Stimulated activated CD4-positive, alpha-beta T cell treated with anti-CD3 and anti-CD28 coated beads, Interleukin-2, amount 100 ng/mL, for 24 hours (primary cell): ENCODE measurements at regions not wholly inside any gene's neighbourhood (a gene's known extent, or its start where the extent isn't known, plus 50 kb on each side); places are given as distances from the start of the nearest gene placed in this dataset.
"Not testable (repeated sequence)": the region's sequence is repeated elsewhere in the genome, so short reads cannot be mapped to it uniquely, and the experiment has no call there.

Source experiments
- DNase-seq, 2 donors: peaks; one replicate each; pipeline ENCODE4 v3.0.0-alpha.2; 2020

DNA sequence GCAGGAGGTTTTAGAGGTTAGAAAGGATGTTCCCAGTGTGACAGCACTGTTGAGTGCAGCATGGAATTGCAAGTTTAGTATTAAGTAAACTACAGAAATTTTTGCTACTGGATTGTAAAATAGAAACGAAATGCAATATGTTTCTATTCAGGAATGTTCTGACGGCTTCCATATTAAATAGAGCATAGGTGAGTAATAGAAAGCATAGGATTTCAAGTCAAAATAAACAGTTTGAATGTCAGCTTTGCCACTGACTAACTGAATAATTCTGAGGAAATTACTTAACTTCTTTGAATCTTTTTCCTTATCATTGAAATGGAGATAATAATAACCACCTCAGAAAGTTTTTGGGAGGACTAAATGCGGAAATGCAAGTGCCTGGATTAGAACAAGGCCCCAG is 331.9 kb upstream of the GK2 start:
- DNase-seq, result no peak

DNA sequence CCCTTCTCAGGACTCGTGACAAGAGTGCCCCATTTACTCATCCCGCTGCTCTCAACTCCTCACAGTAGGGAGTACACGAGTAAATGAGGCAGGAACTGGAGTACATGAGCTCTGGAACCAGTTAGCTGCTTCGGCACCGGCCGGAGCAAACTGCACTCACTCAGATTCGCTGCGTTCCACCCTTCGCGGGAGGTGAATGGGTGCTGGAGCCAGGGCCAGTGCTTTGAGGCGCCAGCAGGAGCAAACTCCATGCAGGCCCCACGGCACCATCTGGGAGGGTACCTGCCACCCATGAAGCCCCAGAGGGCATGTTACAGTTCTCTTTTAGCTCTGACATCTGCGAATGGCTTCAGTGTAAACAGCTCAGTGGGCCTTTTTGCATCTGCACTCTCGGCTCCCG is 315.5 kb upstream of the GK2 start:
- no peak for DNase-seq

- DNase-seq, result no peak
Observed at GRCh38 chr4:79700356-79700755, 292.3 kb upstream of the GK2 start.

GRCh38 chr4:79697444-79697843 is 289.4 kb upstream of the GK2 start:
- DNase-seq, result no peak

GRCh38 chr4:79696534-79696933 is 288.5 kb upstream of the GK2 start:
- not testable (repeated sequence) for DNase-seq

DNA sequence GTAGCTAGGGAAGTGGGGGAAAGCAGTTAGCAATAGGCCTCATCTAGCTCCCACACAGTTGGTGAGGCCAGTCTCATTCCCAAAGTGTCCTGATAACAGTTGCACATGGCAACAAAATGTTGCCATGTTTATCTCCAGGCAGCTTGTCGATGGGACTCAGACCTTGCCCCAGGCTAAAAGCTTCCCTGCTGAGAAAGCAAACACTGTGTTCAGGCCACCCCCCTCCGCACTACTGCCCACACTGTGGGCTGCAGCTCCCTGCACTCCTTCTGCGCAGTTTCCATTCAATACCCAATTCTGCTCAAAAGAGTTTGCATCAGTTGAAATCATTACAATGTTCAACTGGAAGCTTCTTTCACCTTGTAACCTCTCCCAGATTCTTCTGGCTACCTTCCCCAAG is 287.8 kb upstream of the GK2 start:
- no peak for DNase-seq

DNA sequence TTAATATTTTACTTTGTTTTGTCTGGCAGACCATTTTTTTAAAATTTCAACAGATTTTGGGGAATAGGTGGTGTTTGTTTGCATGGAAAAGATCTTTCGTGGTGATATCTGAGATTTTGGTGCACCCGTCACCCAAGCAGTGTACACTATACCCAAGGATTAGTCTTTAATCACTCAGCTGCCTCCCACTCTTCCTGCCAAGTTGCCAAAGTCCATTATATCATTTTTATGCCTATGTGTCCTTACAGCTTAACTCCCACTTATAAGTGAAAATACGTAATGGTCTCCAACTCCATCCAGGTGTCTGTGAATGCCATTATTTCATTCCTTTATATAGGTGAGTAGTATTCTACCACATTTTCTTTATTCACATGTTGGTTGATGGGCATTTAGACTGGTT is 281.7 kb upstream of the GK2 start:
- DNase-seq, result no peak

DNA sequence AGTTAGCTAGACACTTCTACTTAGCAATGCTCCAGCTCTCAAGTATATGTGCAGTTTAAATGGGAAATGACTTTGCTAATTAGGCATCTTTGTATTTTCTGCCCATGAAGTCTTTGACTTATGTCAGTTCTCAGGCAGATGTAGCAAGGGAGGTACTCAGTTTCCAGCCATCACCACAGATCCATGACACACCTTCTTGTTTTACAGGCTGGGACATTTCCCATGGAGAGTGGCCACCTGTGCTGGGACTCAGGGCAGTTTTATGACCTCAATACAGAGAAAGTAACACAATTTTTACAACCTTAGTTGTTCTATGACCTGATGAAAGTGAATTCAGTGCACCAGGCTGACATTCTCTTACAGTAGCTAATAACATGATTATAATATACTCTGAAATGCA is 280.7 kb upstream of the GK2 start:
- no peak for DNase-seq

DNA sequence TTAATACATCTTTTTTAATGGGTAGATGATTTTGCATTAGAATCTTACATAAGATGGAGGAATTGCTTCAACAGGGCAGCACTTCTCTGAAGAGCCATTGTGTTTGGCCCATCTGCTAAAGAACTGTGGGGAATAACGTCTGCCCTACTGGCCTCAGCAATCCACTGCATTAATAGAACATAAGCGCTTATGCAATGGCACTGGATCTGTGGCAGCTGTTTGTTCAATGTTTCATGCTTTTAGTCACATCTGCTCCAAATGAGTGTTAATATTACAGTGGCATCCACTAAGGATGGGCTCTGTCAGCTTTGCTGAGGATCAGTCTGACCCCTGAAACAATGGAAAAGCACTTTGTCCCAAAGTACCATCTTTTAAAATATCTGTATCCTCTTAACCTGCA is 279.0 kb upstream of the GK2 start:
- DNase-seq, result no peak

DNA sequence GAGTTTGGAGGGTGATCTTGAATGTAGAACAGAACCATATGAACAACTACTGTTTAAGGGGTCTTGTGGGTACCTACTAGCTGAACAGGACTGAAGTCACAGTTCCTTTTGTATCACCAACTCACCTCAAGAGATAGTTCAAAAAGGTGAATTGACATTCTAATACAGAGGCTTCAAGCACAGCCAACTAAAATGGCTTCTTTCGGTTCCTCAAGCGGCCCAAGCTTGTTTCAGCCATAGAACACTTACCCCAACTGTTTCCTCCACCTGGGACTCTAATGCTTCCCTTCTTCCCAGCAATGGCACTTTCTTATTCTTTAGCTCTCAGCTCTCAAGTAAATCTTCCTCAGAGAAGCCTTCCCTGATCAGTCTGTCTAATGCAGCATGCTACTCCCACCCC is 277.5 kb upstream of the GK2 start:
- DNase-seq, result no peak

DNA sequence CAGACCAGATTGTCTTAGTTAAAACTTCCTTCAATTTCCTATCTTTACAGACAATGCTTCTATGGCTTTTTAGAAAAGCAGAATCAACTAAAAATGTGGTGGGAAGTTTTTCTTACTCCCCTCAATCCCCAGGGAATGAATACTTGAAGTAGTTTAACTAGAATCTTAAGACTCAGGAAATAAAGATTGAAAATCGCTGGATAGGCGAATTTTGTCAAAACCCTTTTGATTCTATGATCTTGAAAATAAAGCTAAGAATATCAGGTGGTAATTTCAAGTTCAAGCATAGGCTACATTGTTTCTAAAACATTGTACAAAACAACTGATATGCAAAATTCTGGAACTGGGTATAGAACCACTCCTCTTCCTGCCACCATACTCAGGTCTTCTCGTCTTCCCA is 276.5 kb upstream of the GK2 start:
- no peak for DNase-seq

- no peak for DNase-seq
Observed at GRCh38 chr4:79682801-79683530, 274.9 kb upstream of the GK2 start.

DNA sequence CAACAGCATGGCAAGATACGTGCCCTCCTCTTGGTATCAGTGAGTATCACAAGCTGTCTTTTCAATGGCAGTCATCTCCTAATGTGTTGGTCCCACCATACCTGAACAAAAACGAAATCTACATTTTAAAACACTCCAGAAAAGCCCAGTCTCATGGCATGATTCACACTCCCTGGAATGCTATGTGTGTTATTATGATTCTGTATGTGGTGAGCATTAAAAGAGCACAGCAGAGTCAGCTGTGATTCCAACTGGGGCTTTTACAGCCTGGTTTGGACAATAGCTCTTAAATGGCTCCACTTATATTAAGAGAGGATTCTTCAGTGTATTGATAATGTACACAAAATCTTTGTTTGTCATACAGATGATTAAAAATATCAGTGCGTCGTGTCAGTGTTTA is 274.1 kb upstream of the GK2 start:
- DNase-seq, result no peak

GRCh38 chr4:79679859-79680258 is 271.8 kb upstream of the GK2 start:
- no peak for DNase-seq

DNA sequence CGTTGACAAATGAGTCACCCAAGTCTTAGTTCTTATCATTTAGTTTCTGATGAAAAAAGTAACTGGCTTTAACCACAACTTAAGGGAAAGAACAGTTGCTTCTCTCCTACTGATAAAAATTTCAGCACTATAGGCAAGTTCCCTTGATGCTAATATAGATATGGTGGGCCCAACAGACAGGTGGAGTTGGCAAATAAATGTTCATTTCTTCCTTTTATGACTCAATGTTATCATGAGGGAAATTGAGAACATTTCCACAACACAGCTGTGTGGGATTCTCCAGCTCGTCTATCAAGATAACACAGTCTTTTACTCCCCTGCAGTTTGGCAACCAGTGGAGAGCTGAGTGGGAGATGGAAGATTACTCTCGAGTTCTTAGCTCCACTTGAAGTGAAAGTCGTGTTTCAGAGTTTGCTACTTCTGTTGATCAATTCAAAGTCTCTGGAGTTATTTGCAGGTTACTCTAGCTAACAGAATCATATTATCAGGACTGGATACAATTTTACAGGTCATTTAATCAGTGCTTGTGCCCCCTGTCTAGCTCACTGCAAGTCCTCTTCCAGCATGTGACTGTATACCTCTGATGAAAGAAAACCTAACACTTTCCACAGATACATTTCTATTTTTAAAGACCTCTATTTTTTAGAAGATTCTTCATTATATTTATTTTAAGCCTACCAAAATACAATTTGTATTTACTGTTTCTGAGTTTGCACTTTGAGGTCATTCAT is 270.6 kb upstream of the GK2 start:
- no peak for DNase-seq

- no peak for DNase-seq
Observed at GRCh38 chr4:79676705-79677104, 268.7 kb upstream of the GK2 start.

DNA sequence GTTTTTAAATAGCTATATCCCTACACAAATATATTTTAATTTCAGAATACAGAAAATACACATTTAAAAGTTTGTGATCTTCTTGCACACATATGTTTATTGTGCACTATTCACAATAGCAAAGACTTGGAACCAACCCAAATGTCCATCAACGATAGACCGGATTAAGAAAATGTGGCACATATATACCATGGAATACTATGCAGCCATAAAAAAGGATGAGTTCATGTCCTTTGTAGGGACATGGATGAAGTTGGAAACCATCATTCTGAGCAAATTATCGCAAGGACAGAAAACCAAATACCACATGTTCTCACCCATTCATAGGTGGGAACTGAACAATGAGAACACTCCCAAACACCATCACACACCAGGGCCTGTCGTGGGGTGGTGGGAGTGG is 266.9 kb upstream of the GK2 start:
- DNase-seq, result not testable (repeated sequence)

DNA sequence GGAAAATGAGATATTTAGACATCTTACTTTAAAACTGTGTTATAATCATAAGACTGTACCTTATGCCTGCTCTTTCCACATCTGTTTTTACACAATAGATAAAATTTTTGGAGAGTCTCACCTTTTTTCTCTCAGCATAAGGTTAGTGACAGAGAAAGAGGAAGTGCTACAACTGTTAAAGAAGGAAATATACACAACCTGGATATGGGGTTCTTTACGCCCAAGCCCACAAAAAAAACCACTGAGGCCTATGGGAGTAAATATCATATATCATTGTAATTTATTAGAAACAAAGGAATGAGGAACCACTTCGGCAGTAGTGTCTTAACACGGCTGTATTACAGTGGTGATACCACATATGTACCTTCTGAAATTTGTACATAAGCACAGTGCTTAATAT is 265.9 kb upstream of the GK2 start:
- no peak for DNase-seq

DNA sequence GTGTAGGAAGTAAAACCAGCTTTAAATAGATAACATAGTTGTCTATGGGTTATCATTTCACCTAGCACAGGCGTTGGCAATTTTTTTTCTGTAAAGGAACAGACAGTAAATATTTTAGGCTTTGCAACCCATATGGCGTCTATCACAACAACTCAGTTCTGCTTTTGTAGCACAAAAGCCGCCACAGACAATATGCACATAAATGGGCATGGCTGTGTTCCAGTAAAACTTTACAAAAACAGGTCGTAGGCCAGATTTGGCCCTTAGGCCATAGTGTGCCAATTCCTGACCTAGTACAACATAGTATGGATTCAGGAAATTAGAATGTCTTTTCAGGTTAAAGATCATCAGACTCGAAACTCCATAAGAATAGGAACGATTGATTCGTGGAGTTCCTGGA is 265.3 kb upstream of the GK2 start:
- DNase-seq, result no peak

- no peak for DNase-seq
Observed at GRCh38 chr4:79666875-79667274, 258.8 kb upstream of the GK2 start.

- no peak for DNase-seq
Observed at GRCh38 chr4:79666112-79666511, 258.1 kb upstream of the GK2 start.

GRCh38 chr4:79663865-79664264 is 255.8 kb upstream of the GK2 start:
- DNase-seq, result no peak

GRCh38 chr4:79663141-79663540 is 255.1 kb upstream of the GK2 start:
- no peak for DNase-seq

GRCh38 chr4:79662651-79663050 is 254.6 kb upstream of the GK2 start:
- no peak for DNase-seq

GRCh38 chr4:79661196-79661595 is 253.2 kb upstream of the GK2 start:
- no peak for DNase-seq
